IPS-NIHi7 (cell line): ENCODE measurements at regions not wholly inside any gene's neighbourhood (a gene's known extent, or its start where the extent isn't known, plus 50 kb on each side); places are given as distances from the start of the nearest gene placed in this dataset.

Source experiments
- DNase-seq: peaks from one replicate; pipeline ENCODE4 v3.0.0; 2012; ENCODE audit warnings: mixed read lengths; ENCODE audit errors: extremely low spot score

GRCh38 chr4:96955226-96955625 lies 1115.3 kb downstream of the PDHA2 start:
- DNase-seq: no peak

GRCh38 chr4:96955691-96956090 lies 1115.8 kb downstream of the PDHA2 start:
- DNase-seq: no peak

- DNase-seq: no peak
Observed at GRCh38 chr4:96969455-96969854, 1129.6 kb downstream of the PDHA2 start.

GRCh38 chr4:96972920-96973319 lies 1133.0 kb downstream of the PDHA2 start:
- no peak for DNase-seq

DNA sequence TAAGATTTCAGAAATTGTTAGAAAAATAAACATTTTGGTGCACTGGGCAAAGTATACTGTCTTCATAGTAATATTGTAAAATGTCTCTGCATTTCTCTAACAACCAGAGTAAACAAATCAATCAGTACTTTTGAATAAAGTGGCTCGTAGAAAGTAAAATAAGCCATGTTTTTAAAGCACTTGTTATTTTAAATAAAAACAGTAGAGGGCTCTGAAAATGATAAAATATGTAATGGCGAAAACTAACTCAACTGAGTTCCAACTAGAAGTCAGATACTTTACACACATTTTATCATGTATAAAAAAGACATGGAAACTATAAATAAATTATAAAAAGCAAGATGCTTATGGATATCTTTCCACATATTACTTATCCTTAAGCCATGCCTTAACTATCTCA lies 1134.4 kb downstream of the PDHA2 start:
- no peak for DNase-seq

DNA sequence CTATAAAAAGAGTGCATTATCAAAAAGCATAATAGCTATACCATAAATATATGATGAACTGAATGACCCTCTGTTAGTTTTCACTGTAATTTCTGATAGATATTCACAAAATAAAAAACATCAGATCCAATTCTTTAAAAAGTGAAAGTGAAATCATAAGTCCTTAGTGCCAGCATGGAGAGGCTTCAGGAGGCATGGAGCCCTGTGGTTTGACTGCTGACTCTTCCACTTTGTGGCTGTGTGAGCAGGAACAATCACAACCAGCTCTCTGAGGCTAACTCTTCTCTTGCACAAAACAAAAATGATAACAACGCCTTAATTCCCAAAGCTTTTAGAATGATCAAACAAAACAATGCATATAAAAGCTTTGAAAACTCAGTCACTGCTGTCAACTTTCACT lies 1143.9 kb downstream of the PDHA2 start:
- DNase-seq: no peak

GRCh38 chr4:96986816-96987215 lies 1146.9 kb downstream of the PDHA2 start:
- no peak for DNase-seq

DNA sequence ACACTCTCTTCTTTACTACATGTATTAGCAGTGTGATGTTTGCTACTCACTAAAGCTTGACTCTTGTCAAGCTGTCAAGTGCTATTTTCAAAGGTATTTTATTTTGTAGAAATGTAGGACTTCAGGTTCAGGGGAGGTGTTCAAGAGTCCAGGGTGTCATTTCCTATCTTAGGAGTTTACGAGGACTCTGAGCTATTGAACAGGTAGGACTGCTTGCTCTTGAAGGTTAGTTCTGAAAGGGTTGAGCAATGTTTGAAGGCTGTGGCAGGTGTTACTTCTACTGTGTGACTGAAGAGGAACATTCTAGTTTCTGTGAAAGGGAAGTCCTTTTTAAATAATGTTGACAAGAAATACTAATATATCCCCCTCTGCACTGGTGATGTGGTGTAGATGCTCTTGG lies 1151.2 kb downstream of the PDHA2 start:
- DNase-seq: no peak

GRCh38 chr4:96992443-96992842 lies 1150.8 kb downstream of the STPG2 start:
- DNase-seq: peak; percentile 10

- DNase-seq: no peak
Observed at GRCh38 chr4:96993560-96993959, 1149.7 kb downstream of the STPG2 start.

- DNase-seq: no peak
Observed at GRCh38 chr4:97003715-97004114, 1139.6 kb downstream of the STPG2 start.

- no peak for DNase-seq
Observed at GRCh38 chr4:97013309-97013708, 1130.0 kb downstream of the STPG2 start.

DNA sequence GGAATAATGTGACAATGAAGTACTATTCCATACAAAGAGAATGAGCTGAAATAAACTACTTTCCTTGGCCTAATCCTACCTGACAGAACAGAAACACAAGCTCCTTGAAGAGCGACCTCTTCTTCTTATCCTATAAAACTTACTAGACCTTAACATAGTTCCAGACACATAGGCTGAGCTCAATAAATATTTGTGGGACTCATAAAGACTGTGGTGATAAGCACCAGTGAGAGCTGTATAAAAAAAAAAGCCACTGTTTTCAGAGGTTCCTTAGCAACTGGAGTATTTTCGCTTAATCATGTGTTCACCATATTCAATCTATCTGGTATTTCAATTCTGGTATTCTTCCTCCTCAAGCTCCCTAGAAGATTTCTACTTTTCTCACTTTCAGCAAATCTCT lies 1129.6 kb downstream of the STPG2 start:
- DNase-seq: no peak

DNA sequence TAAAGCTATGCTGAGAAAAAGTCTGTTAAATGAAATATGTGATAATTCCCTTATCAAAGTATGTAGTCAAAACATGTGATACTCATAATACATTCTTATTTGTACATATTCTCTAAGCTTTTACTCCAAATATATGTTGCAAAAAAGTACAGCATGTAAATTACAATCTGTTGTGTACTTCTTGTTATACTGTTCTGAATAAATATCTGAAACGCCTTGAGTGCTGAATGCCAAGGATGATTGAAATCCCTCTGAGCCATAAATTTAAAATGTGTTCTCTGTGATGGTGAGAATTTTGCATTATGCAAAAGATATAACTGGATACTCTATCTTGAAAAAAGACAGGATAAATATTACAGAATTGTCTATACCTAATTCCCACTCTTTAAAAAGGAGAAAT lies 1128.0 kb downstream of the STPG2 start:
- DNase-seq: no peak

DNA sequence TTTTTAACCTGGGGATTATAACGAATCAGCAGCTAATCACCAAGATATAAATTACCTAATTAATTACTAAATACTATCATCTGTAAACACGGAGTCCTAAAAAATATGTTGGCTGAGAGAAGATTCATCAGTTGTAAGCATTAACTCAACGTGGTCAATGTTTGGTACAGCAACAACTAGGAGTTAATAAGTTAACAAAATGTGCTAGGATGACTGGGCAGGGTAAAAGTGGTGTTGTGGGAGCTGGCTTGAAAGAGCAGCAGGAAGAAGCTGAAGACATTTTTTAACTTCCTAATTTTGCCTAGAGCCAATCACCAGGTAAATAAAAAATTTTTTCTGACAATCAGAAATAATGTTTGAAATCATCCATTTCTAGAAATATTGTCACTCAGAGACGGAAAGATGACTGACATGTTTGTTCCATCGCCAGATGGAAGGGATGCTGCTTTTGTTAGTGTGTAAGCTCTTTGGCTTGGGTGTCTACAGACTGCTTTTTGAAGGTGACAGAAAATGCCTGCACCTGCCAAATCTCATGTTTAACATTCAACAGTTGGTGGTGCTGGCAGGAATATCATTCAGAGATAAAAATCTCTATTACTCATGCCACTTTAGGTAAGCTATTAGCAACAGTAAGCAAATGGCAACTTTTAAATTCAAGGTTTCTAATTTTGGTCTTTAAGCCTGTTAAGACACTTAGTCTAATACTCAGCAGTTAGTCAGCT lies 1126.9 kb downstream of the STPG2 start:
- no peak for DNase-seq

DNA sequence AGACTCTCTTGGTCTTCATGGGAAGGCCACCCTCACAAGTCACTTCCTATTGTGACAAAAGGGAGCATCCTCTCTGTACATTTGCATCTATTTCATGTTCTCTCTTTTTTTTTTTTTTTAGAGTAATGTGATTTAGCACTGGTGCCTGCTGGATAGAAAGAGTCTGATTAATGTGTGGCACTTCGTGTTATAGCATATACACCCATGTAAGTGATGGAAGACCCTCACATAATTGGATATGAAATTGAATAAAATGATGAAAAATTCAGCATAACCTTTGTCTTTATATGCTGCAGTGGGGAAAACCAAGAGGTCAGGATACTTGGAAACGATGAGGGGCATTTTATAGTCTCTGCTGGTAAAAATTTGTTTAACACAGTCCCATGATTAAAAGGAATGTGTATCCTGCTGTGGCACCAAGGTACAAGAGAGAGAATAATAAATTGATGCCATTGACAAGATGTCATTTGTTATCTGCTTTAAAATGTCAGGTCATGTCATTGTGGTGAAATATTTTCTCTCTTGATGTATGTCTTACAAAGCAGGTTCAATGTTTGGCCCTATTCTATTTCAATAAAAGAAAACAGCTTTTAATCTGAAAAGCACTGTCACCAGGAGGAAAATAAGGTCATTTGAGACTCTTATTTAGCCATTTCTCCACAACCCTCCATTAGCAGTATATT lies 1115.4 kb downstream of the STPG2 start:
- DNase-seq: no peak

- DNase-seq: no peak
Observed at GRCh38 chr4:97028785-97029184, 1114.5 kb downstream of the STPG2 start.

GRCh38 chr4:97037411-97038145 lies 1105.7 kb downstream of the STPG2 start:
- DNase-seq: peak; percentile 37

- no peak for DNase-seq
Observed at GRCh38 chr4:97038146-97038516, 1105.1 kb downstream of the STPG2 start.

GRCh38 chr4:97072666-97073065 lies 1070.6 kb downstream of the STPG2 start:
- DNase-seq: no peak

DNA sequence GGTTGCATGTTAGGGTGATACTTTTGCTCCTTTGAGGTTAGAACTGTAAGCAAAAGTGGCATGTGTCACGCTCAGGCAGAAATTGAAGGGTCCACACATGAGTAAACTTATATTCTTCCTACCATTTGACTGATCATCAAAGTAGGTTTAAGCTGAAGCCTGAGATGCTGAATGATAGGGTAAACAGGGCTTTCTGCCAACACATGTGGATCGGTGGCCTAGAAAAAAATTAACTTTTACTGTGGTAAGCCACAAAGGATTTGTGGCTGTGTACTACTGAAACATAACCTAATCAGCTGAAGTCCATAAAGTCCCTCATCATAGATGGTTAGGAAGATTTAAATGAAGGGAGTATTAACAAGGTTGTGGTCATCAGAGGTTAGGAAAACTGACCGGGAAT lies 1070.1 kb downstream of the STPG2 start:
- no peak for DNase-seq

- DNase-seq: no peak
Observed at GRCh38 chr4:97074531-97074930, 1068.7 kb downstream of the STPG2 start.

GRCh38 chr4:97081951-97082350 lies 1061.3 kb downstream of the STPG2 start:
- no peak for DNase-seq
